ENCODE measurements at regions not wholly inside any gene's neighbourhood (a gene's known extent, or its start where the extent isn't known, plus 50 kb on each side); places are given as distances from the start of the nearest gene placed in this dataset.

DNA sequence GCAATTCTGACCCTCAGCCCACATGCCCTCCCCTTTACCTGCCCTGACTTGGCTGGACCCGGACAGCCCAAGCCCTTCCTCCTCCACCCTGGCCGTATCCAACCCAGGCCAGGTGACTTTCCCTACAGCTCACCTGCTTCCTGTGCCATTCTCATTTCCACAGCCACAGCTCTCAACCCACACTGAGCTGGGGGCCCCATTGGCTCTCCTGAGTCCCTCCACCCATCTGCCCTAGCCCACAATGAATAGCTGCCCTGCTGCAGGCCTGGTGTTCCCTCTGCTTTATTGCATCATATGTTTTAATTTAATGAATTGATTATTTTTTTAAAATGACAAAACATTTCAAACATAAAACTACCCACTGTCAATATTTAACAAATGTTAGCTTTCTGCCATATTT, 118.5 kb upstream of the BACH2 start:
- TF ChIP-seq, protein P1, sequence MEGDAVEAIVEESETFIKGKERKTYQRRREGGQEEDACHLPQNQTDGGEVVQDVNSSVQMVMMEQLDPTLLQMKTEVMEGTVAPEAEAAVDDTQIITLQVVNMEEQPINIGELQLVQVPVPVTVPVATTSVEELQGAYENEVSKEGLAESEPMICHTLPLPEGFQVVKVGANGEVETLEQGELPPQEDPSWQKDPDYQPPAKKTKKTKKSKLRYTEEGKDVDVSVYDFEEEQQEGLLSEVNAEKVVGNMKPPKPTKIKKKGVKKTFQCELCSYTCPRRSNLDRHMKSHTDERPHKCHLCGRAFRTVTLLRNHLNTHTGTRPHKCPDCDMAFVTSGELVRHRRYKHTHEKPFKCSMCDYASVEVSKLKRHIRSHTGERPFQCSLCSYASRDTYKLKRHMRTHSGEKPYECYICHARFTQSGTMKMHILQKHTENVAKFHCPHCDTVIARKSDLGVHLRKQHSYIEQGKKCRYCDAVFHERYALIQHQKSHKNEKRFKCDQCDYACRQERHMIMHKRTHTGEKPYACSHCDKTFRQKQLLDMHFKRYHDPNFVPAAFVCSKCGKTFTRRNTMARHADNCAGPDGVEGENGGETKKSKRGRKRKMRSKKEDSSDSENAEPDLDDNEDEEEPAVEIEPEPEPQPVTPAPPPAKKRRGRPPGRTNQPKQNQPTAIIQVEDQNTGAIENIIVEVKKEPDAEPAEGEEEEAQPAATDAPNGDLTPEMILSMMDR (IDR thresholded peaks at IDR 0.05; ENCODE audit: low read length): no peak
- TF ChIP-seq EZH2 (optimal IDR thresholded peaks at IDR 0.05; ENCODE audit: low read depth, low read length) (no peak), EZH2phosphoT487 (IDR thresholded peaks at IDR 0.05; ENCODE audit: low read length) (no peak)

All from MM.1S (cell line).